ENCODE measurements at regions not wholly inside any gene's neighbourhood (a gene's known extent, or its start where the extent isn't known, plus 50 kb on each side); places are given as distances from the start of the nearest gene placed in this dataset.

DNA sequence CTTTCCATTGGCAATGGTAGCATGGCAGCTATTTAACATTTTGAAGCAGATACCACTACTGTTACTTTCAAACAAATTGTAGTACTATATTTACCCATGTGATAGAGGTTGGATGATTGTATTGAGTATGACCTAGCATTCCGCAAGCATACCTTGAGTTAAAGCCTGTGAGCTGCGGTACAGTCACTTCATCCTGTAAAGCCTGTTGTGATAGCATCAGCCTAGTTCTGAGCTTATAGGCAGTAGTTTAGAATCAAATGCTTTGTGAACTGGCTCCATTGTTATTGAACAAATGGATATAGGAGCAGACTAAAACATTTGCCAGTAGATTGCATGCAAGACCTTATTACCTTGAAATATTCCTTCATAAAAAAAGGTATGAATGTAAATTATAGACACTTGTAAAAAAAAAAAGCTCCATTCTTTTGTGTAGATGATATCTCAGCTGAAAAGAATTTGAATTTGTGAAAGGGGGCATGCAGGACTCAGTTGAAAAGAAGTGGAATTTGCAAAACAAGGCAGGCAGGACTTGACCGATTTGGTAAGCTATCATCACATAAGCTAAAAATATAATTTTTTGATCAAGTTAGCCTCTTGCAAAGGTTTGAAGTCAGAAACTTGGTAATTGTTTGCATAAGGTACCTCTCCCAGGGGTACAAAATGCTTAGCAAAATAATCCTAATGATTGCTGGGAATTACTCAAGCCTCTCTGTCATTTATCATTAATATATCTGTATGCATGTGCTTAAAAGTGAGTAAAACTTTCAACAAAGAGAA, 138.5 kb upstream of the ITGA4 start:
- TF ChIP-seq TAF1 (conservative IDR thresholded peaks at IDR 0.05) (no peak), CTCF (IDR thresholded peaks at IDR 0.05; ENCODE audit: low read depth, low read length, missing input control) (no peak)
